ENCODE measurements at regions not wholly inside any gene's neighbourhood (a gene's known extent, or its start where the extent isn't known, plus 50 kb on each side); places are given as distances from the start of the nearest gene placed in this dataset.

GRCh38 chr1:203992440-203992839 is 80.5 kb upstream of the SOX13 start:
- TF ChIP-seq SP1 (IDR thresholded peaks at IDR 0.05) (no peak), FOXK2 (IDR thresholded peaks at IDR 0.05) (no peak), BHLHE40 (IDR thresholded peaks at IDR 0.05; ENCODE audit: borderline replicate concordance) (no peak), TARDBP (IDR thresholded peaks at IDR 0.05) (no peak)

Data from HEK293T (cell line).